Prostate gland (tissue), 2 donors: ENCODE measurements at regions not wholly inside any gene's neighbourhood (a gene's known extent, or its start where the extent isn't known, plus 50 kb on each side); places are given as distances from the start of the nearest gene placed in this dataset.

Experiments
- DNase-seq: peaks from one replicate; pipeline ENCODE4 v3.0.0-alpha.2; 2019; ENCODE audit warnings: low spot score
- H3K27ac ChIP-seq, 2 donors: fragments of 200-600 bp; sonication (generic); 2 replicates each; pipeline ENCODE4 v1.5.1; 2017 to 2019
- H3K27me3 ChIP-seq: fragments of 200-600 bp; sonication (generic); replicated peaks from 2 replicates; pipeline ENCODE4 v1.5.1; 2019; ENCODE audit not compliant: insufficient read depth
- H3K36me3 ChIP-seq, 2 donors: fragments of 200-600 bp; sonication (generic); 1 replicate in 1 of 2; 2 replicates in 1 of 2; pipeline versions ENCODE4 v1.5.1 to v1.8.1; 2017 to 2019
- H3K4me1 ChIP-seq: fragments of 200-600 bp; sonication (generic); replicated peaks from 2 replicates; pipeline ENCODE4 v1.5.1; 2019
- H3K4me3 ChIP-seq, 2 donors: fragments of 200-600 bp; sonication (generic); 2 replicates each; pipeline ENCODE4 v1.5.1; 2017 to 2019
- H3K9me3 ChIP-seq: fragments of 200-600 bp; sonication (generic); 2 replicates; pipeline ENCODE4 v1.5.1; 2017
- CTCF ChIP-seq, 4 experiments: fragments of 200-600 bp in 2 of 4; fragments of 450-650 bp in 2 of 4; sonication (generic) in 2 of 4; IDR thresholded peaks; 1 replicate in 3 of 4; 2 replicates in 1 of 4; pipeline ENCODE4 v1.5.1; 2016 to 2019; ENCODE audit warnings: antibody characterized with exemption in 4 of 4, mild to moderate bottlenecking in 2 of 4, moderate library complexity in 2 of 4
- POLR2A ChIP-seq: fragments of 450-650 bp; IDR thresholded peaks from one replicate; pipeline ENCODE4 v1.6.1; 2016; ENCODE audit warnings: antibody characterized with exemption, mild to moderate bottlenecking
- POLR2AphosphoS5 ChIP-seq: sonication (generic); formaldehyde crosslinking; IDR thresholded peaks from one replicate; pipeline ENCODE4 v1.6.1; 2017; ENCODE audit warnings: antibody characterized with exemption
- WGBS: methylation state at CpG from one replicate; pipeline ENCODE4 v1.1.5; 2018; 5-methylcytosine and 5-hydroxymethylcytosine counted together
- intact Hi-C: fragments of 100-400 bp; cut with DNase I; formaldehyde crosslinking; loops from one replicate; pipeline ENCODE4 v1.14.2; 2022

GRCh38 chr11:69922015-69922595 lies 102.9 kb upstream of the FGF3 start:
- WGBS = 86% methylated on average over 16 of the region's 17 CpGs

DNA sequence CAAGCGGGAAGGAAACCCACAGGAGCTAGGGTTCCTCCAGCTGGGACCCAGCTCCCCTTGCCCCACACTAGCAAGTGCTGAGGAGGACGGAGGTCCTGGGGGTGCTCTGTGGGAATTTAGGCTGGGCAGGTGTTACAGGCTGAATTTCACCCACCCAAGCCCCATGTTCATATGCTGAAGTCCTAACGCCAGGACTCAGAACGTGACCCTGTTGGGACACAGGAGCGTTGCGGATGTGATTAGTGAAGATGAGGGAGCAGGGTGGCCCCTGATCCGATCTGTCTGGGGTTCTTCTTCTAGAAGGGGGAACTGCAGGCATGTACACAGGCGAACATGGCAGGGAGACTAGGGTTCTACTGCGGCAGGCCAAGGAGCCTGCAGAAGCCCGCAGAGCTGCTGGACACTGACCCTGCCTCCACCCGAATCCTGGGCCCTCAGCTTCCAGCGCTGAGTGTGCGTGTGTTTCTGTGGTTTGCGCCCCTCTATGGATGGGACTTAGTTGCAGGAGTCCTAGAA lies 103.4 kb upstream of the FGF3 start:
- H3K36me3 ChIP-seq = no peaks in the 10 kb centered on the region
- no peak for DNase-seq
- 97% methylated on average over 14 of the region's 14 CpGs for WGBS
- H3K27me3 ChIP-seq = no peaks in the 10 kb centered on the region
- TF ChIP-seq POLR2AphosphoS5 (no peak), POLR2A (no peak), CTCF (IDR thresholded peaks at IDR 0.05) (no peak)
- intact Hi-C loops = loop anchor here (5.0 kb wide), 1 partner anchor 155 kb away; the partner anchor contains the start of gene ANO1
- H3K27ac ChIP-seq = no peak overlapping the region
- H3K9me3 ChIP-seq = no peaks in the 10 kb centered on the region
- H3K4me1 ChIP-seq = no peaks in the 10 kb centered on the region
- H3K4me3 ChIP-seq = no peak overlapping the region

More at GRCh38 chr11:69922015-69922595, 102.9 kb upstream of the FGF3 start:
- Histone ChIP-seq H3K36me3 (no peaks in the 10 kb centered on the region), H3K27ac (no peak overlapping the region), H3K27me3 (no peaks in the 10 kb centered on the region), H3K9me3 (no peaks in the 10 kb centered on the region), H3K4me1 (no peaks in the 10 kb centered on the region), H3K4me3 (no peak overlapping the region)
- TF ChIP-seq POLR2AphosphoS5 = no peak
- TF ChIP-seq POLR2A = no peak
- no peak for TF ChIP-seq CTCF (IDR thresholded peaks at IDR 0.05)
- intact Hi-C loops = loop anchor here (5.0 kb wide), 1 partner anchor 155 kb away; the partner anchor contains the start of gene ANO1
- no peak for DNase-seq

DNA sequence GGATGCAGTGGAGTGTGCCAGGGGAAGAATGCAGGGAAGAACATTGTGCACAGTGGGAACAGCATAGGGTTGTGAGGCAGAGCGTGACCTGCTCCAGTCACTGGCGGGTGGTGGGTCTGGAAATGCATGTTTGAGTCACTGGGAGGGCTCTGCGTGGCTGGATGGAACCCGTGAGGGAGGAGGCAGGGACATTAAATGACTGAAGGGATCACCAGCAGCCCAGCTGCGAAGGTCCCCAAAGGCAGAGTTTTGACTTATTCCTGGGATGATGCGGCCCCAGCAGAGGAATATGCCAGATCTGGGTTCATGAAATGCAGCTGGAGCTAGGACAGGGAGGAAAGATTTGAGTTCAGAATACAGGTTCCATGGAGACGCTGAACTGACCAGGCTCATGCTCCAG lies 104.0 kb upstream of the FGF3 start:
- intact Hi-C loops = loop anchor here (5.0 kb wide), 1 partner anchor 154 kb away; the partner anchor contains the start of gene ANO1
- 95% methylated on average over 7 of the region's 7 CpGs for WGBS
- DNase-seq = no peak
- Histone ChIP-seq H3K27me3 (no peaks in the 10 kb centered on the region), H3K4me3 (no peak overlapping the region), H3K27ac (no peak overlapping the region), H3K9me3 (no peaks in the 10 kb centered on the region), H3K4me1 (no peaks in the 10 kb centered on the region), H3K36me3 (no peaks in the 10 kb centered on the region)
- TF ChIP-seq POLR2AphosphoS5 (no peak), POLR2A (no peak), CTCF (IDR thresholded peaks at IDR 0.05) (no peak)

DNA sequence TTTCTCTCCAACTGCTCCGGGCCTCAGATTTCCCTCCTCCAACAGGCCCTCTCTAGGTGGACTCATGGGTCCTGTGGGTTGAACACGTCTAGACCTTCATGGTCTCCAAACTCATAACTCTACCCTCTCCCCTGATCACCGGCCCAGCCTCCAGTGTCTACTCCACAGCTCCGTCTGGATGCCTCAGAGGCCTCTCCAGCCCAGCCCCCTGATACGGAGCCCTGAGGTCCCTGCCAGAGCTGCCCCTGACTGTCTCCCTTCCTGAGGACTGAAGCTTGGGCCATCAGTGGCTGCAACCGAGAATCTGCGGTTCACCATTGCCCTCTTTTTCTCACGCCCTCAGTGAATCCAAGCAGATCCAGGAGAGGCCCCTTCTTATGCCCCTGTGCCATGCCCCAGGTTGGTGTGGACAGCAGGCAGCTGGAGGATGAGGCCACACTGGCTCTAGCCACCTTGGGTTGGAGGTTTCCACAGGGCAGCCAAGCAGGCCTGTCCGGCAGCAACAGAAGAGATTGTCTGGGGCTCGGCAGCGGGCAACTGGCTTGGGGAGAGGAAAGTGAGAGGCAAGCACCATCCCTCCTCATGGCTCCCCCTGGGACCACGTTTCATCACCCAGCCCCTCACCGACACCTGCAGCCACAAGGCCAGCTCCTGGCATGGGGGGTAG lies 104.6 kb upstream of the FGF3 start:
- TF ChIP-seq POLR2AphosphoS5 (no peak), CTCF (IDR thresholded peaks at IDR 0.05) (no peak), POLR2A (no peak)
- H3K4me3 ChIP-seq = no peak overlapping the region
- no peaks in the 10 kb centered on the region for H3K4me1 ChIP-seq
- no peaks in the 10 kb centered on the region for H3K9me3 ChIP-seq
- H3K36me3 ChIP-seq = no peaks in the 10 kb centered on the region
- 96% methylated on average over 10 of the region's 13 CpGs for WGBS
- intact Hi-C loops = loop anchor here (5.0 kb wide), 1 partner anchor 154 kb away; the partner anchor contains the start of gene ANO1
- DNase-seq = no peak
- H3K27me3 ChIP-seq = no peaks in the 10 kb centered on the region
- H3K27ac ChIP-seq = no peak overlapping the region
